B cell (primary cell): ENCODE measurements at regions not wholly inside any gene's neighbourhood (a gene's known extent, or its start where the extent isn't known, plus 50 kb on each side); places are given as distances from the start of the nearest gene placed in this dataset.

ENCODE experiments used
- CTCF ChIP-seq: fragments of 200-600 bp; IDR thresholded peaks from one replicate; pipeline ENCODE4 v1.8.0; 2022; ENCODE audit warnings: antibody characterized with exemption, mild to moderate bottlenecking
- EZH2 ChIP-seq: IDR thresholded peaks from 2 replicates; pipeline ENCODE4 v1.6.1; 2012; ENCODE audit warnings: borderline replicate concordance, low read depth, mild to moderate bottlenecking, moderate library complexity, low read length; ENCODE audit not compliant: insufficient read depth, poor library complexity, severe bottlenecking

- no peak for TF ChIP-seq CTCF
- no peak for TF ChIP-seq EZH2
These were observed 58.3 kb upstream of the ACO1 start for GRCh38 chr9:32326146-32326545.
